OCI-LY7 (cell line): ENCODE measurements at regions not wholly inside any gene's neighbourhood (a gene's known extent, or its start where the extent isn't known, plus 50 kb on each side); places are given as distances from the start of the nearest gene placed in this dataset.

Experiments
- BruUV-seq: library from RNA; stranded (reverse); fragments of 400-500 nt; replicated peaks from 2 replicates; lab custom pipeline; 2021; lab: Mats Ljungman, UMichigan
- CTCF ChIA-PET: fragments of 300-600 bp; sonication (Branson Sonifier 250); formaldehyde crosslinking; loops from one replicate; lab custom pipeline; 2022; ENCODE audit warnings: antibody characterized with exemption; ENCODE audit not compliant: unreplicated experiment; lab: Charles Lee
- POLR2A ChIA-PET: fragments of 300-600 bp; sonication (Branson Sonifier 250); formaldehyde crosslinking; loops from one replicate; lab custom pipeline; 2022; ENCODE audit warnings: antibody characterized with exemption; lab: Charles Lee
- DNase-seq: peaks from one replicate; pipeline ENCODE4 v3.0.0-alpha.2; 2015; ENCODE audit warnings: low spot score
- H2AFZ ChIP-seq: fragments of 200-600 bp; sonication (generic), shearing (Covaris generic); 2 replicates; pipeline ENCODE4 v1.6.1; 2014; ENCODE audit warnings: mild to moderate bottlenecking, antibody characterized with exemption, low read length, moderate library complexity
- H3K27ac ChIP-seq: fragments of 200-600 bp; sonication (generic); 2 replicates; pipeline ENCODE4 v1.5.1; 2014; ENCODE audit warnings: mixed run types, low read depth, mild to moderate bottlenecking, moderate library complexity, low read length, inconsistent platforms; ENCODE audit not compliant: poor library complexity, severe bottlenecking
- H3K36me3 ChIP-seq: fragments of 200-600 bp; sonication (generic); 2 replicates; pipeline ENCODE4 v1.6.1; 2014; ENCODE audit warnings: mild to moderate bottlenecking, antibody characterized with exemption, low read length, moderate library complexity, mixed read lengths; ENCODE audit not compliant: insufficient read depth
- H3K4me1 ChIP-seq: fragments of 200-600 bp; sonication (generic); 2 replicates; pipeline ENCODE4 v1.5.1; 2014; ENCODE audit warnings: mild to moderate bottlenecking, low read length; ENCODE audit not compliant: insufficient read depth, poor library complexity, severe bottlenecking
- H3K4me2 ChIP-seq: fragments of 200-600 bp; sonication (generic); 2 replicates; pipeline ENCODE4 v1.6.1; 2014; ENCODE audit warnings: mild to moderate bottlenecking, low read length
- H3K4me3 ChIP-seq: fragments of 200-600 bp; sonication (generic); 2 replicates; pipeline ENCODE4 v1.5.1; 2014; ENCODE audit warnings: mild to moderate bottlenecking, low read depth, low read length; ENCODE audit not compliant: poor library complexity, severe bottlenecking
- H3K79me2 ChIP-seq: fragments of 200-600 bp; sonication (generic); 2 replicates; pipeline ENCODE4 v1.6.1; 2016; ENCODE audit warnings: low read depth, mild to moderate bottlenecking, low read length, moderate library complexity, mixed read lengths; ENCODE audit not compliant: insufficient read depth
- H3K9me2 ChIP-seq: fragments of 200-600 bp; sonication (generic); 2 replicates; pipeline ENCODE4 v1.6.1; 2016; ENCODE audit warnings: mild to moderate bottlenecking, low read length, mixed read lengths; ENCODE audit not compliant: insufficient read depth
- H3K9me3 ChIP-seq: fragments of 200-600 bp; sonication (generic); 2 replicates; pipeline ENCODE4 v1.6.1; 2014; ENCODE audit warnings: mild to moderate bottlenecking, mixed run types, low read length, mixed read lengths
- H4K20me1 ChIP-seq: fragments of 200-600 bp; sonication (generic); 2 replicates; pipeline ENCODE4 v1.6.1; 2014; ENCODE audit warnings: mild to moderate bottlenecking, antibody characterized with exemption, low read length, moderate library complexity, mixed read lengths; ENCODE audit not compliant: insufficient read depth
- CTCF ChIP-seq: fragments of 200-600 bp; sonication (generic); conservative IDR thresholded peaks from 2 replicates; pipeline ENCODE4 v1.5.1; 2014; ENCODE audit warnings: mild to moderate bottlenecking, antibody characterized with exemption, low read length, moderate library complexity, mixed read lengths
- EZH2phosphoT487 ChIP-seq: fragments of 200-600 bp; sonication (generic); IDR thresholded peaks from 2 replicates; pipeline ENCODE4 v1.6.1; 2018; ENCODE audit warnings: low read depth, borderline replicate concordance, mild to moderate bottlenecking, mixed run types, antibody characterized with exemption, low read length, moderate library complexity, mixed read lengths
- intact Hi-C: fragments of 100-400 bp; cut with micrococcal nuclease; formaldehyde crosslinking; loops from one replicate; pipeline ENCODE4 v1.10.0; 2022; ENCODE audit not compliant: unreplicated experiment

DNA sequence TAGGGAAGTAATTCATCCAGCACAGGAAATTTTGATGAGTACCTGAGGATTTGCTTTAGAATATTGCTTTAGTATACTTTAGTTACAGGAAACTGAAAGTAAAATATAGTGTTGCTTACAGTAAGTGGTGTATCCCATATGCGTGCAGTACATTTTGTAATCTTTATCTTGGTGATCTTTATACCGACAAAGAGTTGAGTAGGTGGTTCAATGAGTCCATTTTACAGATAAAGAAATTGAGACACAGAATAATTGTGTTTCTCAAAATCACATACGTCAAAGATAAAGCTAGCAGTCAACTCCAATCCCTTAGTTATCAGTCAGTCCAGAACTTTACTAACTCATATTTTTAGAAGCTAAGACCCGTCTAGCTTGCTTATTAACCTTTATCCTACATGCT lies 65.8 kb upstream of the E2F3 start:
- H3K9me3 ChIP-seq: no peaks in the 10 kb centered on the region
- no peaks in the 10 kb centered on the region for H3K9me2 ChIP-seq
- H3K36me3 ChIP-seq: no peaks in the 10 kb centered on the region
- ChIA-PET POLR2A (interaction anchor here (0.8 kb wide), 1 partner anchor 57 kb away, joined by 3 read pairs; no protein-coding TSS in a partner anchor), CTCF (no interaction called here)
- intact Hi-C loops: no loop called here
- no peaks in the 10 kb centered on the region for H4K20me1 ChIP-seq
- no peak overlapping the region for H3K27ac ChIP-seq
- no peaks in the 10 kb centered on the region for H3K4me1 ChIP-seq
- no peaks in the 10 kb centered on the region for H3K79me2 ChIP-seq
- H2AFZ ChIP-seq: 0 out of 2 replicates have a peak overlapping the region, but pooled peaks have one; percentile 35
- no peak for TF ChIP-seq EZH2phosphoT487
- no peak for TF ChIP-seq CTCF
- no TSS peak for BruUV-seq
- no peak overlapping the region for H3K4me3 ChIP-seq
- H3K4me2 ChIP-seq: 0 out of 2 replicates have a peak overlapping the region, but pooled peaks have one; percentile 7
- DNase-seq: no peak

- Histone ChIP-seq H2AFZ (no peak overlapping the region), H3K4me1 (no peaks in the 10 kb centered on the region), H3K27ac (no peak overlapping the region), H3K4me3 (no peak overlapping the region), H3K9me3 (no peaks in the 10 kb centered on the region), H3K4me2 (no peak overlapping the region), H3K79me2 (no peaks in the 10 kb centered on the region), H4K20me1 (no peaks in the 10 kb centered on the region), H3K36me3 (no peaks in the 10 kb centered on the region), H3K9me2 (no peaks in the 10 kb centered on the region)
- no peak for TF ChIP-seq CTCF
- TF ChIP-seq EZH2phosphoT487: no peak
- no peak for DNase-seq
- intact Hi-C loops: no loop called here
- BruUV-seq: no TSS peak
- ChIA-PET POLR2A (interaction anchor here (0.5 kb wide), 1 partner anchor 11 kb away, joined by 4 read pairs; no protein-coding TSS in a partner anchor), CTCF (no interaction called here)
Measured at GRCh38 chr6:20338156-20338555, 63.5 kb upstream of the E2F3 start.

GRCh38 chr6:20340068-20340848 lies 61.4 kb upstream of the E2F3 start:
- DNase-seq: no peak
- H3K9me2 ChIP-seq: no peaks in the 10 kb centered on the region
- no peaks in the 10 kb centered on the region for H3K79me2 ChIP-seq
- H3K36me3 ChIP-seq: no peaks in the 10 kb centered on the region
- POLR2A ChIA-PET: interaction anchor here (1.1 kb wide), 1 partner anchor 9 kb away, joined by 3 read pairs; no protein-coding TSS in a partner anchor
- H3K27ac ChIP-seq: no peak overlapping the region
- no peaks in the 10 kb centered on the region for H4K20me1 ChIP-seq
- H2AFZ ChIP-seq: no peak overlapping the region
- no peaks in the 10 kb centered on the region for H3K4me1 ChIP-seq
- BruUV-seq: no TSS peak
- CTCF ChIA-PET: interaction anchor here (1.1 kb wide), 1 partner anchor 187 kb away, joined by 3 read pairs; no protein-coding TSS in a partner anchor
- no peaks in the 10 kb centered on the region for H3K9me3 ChIP-seq
- intact Hi-C loops: no loop called here
- no peak for TF ChIP-seq EZH2phosphoT487
- TF ChIP-seq CTCF: no peak
- H3K4me2 ChIP-seq: no peak overlapping the region
- H3K4me3 ChIP-seq: no peak overlapping the region
